HG02610 (cell line): ENCODE measurements at regions not wholly inside any gene's neighbourhood (a gene's known extent, or its start where the extent isn't known, plus 50 kb on each side); places are given as distances from the start of the nearest gene placed in this dataset.
"Not testable (repeated sequence)": the region's sequence is repeated elsewhere in the genome, so short reads cannot be mapped to it uniquely, and the experiment has no call there.

Experiments used
- ATAC-seq: cut with Tn5 transposase; IDR thresholded peaks from one replicate; pipeline ENCODE4 v1.9.1; 2021; ENCODE audit warnings: mild to moderate bottlenecking, moderate library complexity; ENCODE audit not compliant: unreplicated experiment

GRCh38 chr5:99187611-99188010, 258.8 kb upstream of the CHD1 start:
- ATAC-seq = no peak

- ATAC-seq = no peak
Observed at GRCh38 chr5:99179206-99179605, 250.4 kb upstream of the CHD1 start.

- no peak for ATAC-seq
Observed at GRCh38 chr5:99177796-99178195, 249.0 kb upstream of the CHD1 start.

GRCh38 chr5:99176186-99176585, 247.4 kb upstream of the CHD1 start:
- ATAC-seq = no peak

- ATAC-seq = no peak
Observed at GRCh38 chr5:99169309-99169708, 240.5 kb upstream of the CHD1 start.

GRCh38 chr5:99161538-99161937, 232.7 kb upstream of the CHD1 start:
- ATAC-seq = not testable (repeated sequence)

GRCh38 chr5:99156688-99157087, 227.9 kb upstream of the CHD1 start:
- no peak for ATAC-seq

- not testable (repeated sequence) for ATAC-seq
Observed at GRCh38 chr5:99143283-99143795, 214.5 kb upstream of the CHD1 start.

GRCh38 chr5:99141534-99142128, 212.8 kb upstream of the CHD1 start:
- no peak for ATAC-seq

- no peak for ATAC-seq
Observed at GRCh38 chr5:99138911-99139310, 210.1 kb upstream of the CHD1 start.

GRCh38 chr5:99133921-99134320, 205.1 kb upstream of the CHD1 start:
- ATAC-seq = no peak

- no peak for ATAC-seq
Observed at GRCh38 chr5:99129768-99130501, 201.1 kb upstream of the CHD1 start.

- ATAC-seq = no peak
Observed at GRCh38 chr5:99122976-99123375, 194.2 kb upstream of the CHD1 start.

GRCh38 chr5:99119326-99119725, 190.5 kb upstream of the CHD1 start:
- no peak for ATAC-seq

GRCh38 chr5:99116526-99116925, 187.7 kb upstream of the CHD1 start:
- ATAC-seq = no peak

GRCh38 chr5:99109894-99110293, 181.1 kb upstream of the CHD1 start:
- ATAC-seq = no peak

GRCh38 chr5:99105216-99105615, 176.4 kb upstream of the CHD1 start:
- no peak for ATAC-seq

- ATAC-seq = no peak
Observed at GRCh38 chr5:99104538-99105132, 175.8 kb upstream of the CHD1 start.

- ATAC-seq = no peak
Observed at GRCh38 chr5:99102073-99102697, 173.4 kb upstream of the CHD1 start.

- no peak for ATAC-seq
Observed at GRCh38 chr5:99099691-99100090, 170.9 kb upstream of the CHD1 start.

GRCh38 chr5:99089822-99090549, 161.2 kb upstream of the CHD1 start:
- no peak for ATAC-seq
